ENCODE measurements at regions not wholly inside any gene's neighbourhood (a gene's known extent, or its start where the extent isn't known, plus 50 kb on each side); places are given as distances from the start of the nearest gene placed in this dataset.
"Not testable (repeated sequence)": the region's sequence is repeated elsewhere in the genome, so short reads cannot be mapped to it uniquely, and the experiment has no call there.

- not testable (repeated sequence) for TF ChIP-seq CTCF (conservative IDR thresholded peaks at IDR 0.05; ENCODE audit: low read depth, low read length); EZH2 (IDR thresholded peaks at IDR 0.05; ENCODE audit: borderline replicate concordance, low read depth, low read length, poor library complexity, severe bottlenecking)
Observed at GRCh38 chr9:85808329-85808728, 66.6 kb upstream of the AGTPBP1 start.
